COLO668 (cell line): ENCODE measurements at regions not wholly inside any gene's neighbourhood (a gene's known extent, or its start where the extent isn't known, plus 50 kb on each side); places are given as distances from the start of the nearest gene placed in this dataset.

Experiments used
- DNase-seq: peaks from one replicate; lab custom pipeline; 2025; ENCODE audit not compliant: unreplicated experiment; lab: John Stamatoyannopoulos, UW

- no peak for DNase-seq
Measured at GRCh38 chr9:81489046-81489445, 200.3 kb downstream of the TLE1 start.

DNA sequence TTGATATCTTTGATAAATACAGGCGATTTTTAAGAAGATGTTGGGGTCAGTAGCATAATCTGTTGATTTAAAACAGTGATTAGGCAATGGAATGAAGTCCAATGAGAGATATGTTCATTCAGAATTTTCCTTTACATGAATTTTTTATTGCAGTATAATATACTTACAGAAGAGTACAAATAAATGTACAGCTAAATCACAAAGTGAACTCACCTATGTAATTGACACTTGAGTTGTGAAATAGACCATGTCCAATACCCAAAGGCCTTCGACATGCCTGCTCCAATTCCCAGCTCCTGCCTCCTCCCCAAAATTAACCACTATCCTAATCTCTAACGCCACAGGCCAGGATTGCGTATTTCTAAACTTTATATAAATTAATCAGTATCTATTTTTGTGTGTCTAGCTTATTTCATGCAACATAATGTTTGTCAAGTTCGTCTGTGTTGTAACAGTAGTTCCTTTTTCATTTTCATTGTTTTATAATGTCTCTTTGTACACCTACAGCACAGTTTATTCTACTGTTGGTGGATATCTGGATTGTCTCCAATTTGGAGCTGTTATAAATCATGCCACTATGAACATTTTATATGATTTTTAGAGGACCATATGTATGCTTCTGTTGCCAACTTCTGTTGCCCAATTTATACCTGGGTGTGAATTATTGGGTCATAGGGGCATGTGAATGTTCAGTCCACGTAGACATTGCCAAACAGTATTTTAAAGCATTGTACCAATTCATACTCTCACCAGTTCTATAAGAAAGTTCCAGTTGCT is 208.3 kb downstream of the TLE1 start:
- no peak for DNase-seq

DNA sequence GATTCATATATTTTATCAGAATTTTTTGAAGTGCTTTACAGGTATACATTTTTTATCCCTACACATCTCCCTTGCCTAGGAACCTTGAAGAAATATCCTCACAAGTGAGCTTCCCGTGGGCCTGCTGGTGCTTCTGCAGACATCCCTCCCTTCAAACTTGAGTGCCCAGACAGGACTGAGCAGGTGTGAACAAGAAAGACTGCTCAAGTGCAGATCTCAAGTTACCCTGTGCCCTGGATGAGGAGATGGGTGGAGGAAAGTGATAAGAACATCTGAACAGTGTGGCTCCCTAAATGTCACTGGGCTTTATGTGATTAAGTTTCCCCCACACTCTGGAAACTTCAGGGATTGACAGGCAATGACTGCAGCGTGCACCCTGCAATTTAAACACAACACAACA is 209.8 kb downstream of the TLE1 start:
- DNase-seq = no peak

GRCh38 chr9:81477669-81478068 is 211.7 kb downstream of the TLE1 start:
- DNase-seq = no peak

DNA sequence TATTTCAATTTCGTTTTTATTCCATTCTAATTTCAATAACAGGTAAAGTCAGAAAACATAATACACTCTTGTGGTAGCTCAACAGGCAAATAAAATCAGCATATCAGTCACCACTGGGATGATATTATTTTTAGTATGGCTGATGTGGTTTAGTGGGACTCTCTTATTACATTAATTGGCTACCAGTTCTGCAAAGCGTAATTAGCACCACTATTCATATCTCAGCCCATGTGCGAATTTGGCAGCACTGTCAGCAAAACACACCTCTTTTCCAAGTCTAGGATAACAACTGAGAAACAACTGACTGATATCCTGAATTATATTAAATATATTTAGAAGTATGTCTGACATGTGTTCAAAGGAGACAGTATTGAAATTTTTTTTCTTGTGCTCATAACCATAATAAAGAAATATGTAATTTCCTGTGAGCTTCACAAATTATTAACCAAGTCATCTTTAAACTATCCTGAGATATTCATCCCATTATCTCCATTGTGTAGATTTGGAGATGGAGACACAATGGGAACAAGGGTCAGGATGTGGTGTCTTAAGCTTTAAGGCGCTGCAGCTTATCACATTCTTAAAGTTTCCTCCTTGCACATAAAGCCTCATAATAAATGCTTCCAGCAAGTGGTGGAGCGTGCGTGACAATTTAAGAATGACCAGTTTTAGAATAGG is 212.4 kb downstream of the TLE1 start:
- DNase-seq = no peak

- DNase-seq = no peak
Measured at GRCh38 chr9:81474792-81475191, 214.6 kb downstream of the TLE1 start.

DNA sequence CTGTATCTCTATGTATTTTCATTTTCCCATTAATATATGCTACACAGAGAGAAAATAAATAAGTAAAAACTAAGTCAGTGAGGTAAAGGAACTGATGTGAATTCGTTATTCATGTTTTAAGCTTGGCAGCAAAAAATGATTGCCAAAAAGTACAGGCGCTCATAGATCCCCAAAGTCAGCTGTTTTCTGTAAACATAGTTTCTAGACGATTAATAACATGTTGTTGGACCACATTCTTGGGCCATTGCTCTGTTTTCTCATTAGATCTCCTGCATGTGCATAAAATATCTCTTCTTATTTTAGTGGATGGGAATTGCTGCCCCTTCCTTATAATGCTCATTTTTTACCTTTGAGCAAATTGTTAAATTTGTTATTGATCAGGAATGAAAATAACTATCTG is 215.2 kb downstream of the TLE1 start:
- DNase-seq = no peak

- DNase-seq = no peak
Measured at GRCh38 chr9:81473708-81474107, 215.6 kb downstream of the TLE1 start.

DNA sequence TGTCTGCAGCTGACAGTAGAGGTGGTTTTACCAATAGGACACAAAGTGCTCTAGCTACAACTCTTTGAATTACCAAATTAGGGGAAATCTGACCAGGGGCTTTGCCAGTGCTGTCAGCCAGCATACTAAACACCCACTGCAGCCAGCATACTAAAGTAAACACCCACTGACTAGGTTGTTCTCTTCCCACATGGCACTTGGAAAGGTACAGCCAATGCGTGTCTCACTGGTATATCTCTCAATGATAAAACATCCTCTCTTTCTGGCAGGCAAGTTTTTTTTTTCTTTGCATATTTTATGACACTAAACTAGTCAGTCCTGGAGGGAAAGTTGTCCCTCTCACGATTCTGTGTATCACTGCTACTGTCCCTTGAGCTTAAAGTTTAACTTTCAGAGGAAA is 216.1 kb downstream of the TLE1 start:
- no peak for DNase-seq

DNA sequence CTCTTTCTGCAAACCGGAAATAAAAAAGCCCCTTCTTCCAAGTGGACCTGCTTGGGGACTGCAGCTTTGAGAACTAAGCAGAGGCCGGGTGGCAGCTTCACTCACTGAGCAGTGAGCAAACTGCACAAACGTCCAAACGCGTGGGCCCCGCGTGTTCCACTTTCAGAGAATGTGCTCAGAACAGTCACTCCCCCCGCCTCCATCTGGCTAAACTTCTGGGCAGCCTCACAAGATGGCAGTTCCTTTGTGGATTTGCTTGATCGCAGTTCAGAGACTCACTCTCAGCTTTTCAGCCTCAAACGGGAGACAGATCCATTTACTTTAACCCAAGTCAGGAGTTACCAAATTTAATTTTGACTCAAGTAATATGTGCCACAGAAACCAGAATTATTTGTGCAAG is 216.6 kb downstream of the TLE1 start:
- no peak for DNase-seq

GRCh38 chr9:81470864-81471263 is 218.5 kb downstream of the TLE1 start:
- DNase-seq = no peak

GRCh38 chr9:81468084-81468595 is 221.2 kb downstream of the TLE1 start:
- DNase-seq = no peak

DNA sequence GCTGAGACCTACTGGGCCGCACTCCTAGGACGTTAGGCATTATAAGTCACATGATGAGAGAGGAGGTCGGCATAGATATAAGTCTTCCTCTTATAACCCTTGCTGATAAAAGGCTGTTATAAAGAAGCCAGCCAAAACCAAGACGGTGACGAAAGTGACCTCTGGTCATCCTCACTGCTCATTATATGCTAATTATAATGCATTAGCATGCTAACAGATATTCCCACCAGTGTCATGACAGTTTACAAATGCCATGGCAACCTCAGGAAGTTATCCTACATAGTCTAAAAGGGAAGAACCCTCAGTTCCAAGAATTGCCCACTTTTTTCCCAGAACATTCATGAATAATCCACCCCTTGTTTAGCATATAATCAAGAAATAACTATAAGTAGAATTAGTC is 222.4 kb downstream of the TLE1 start:
- no peak for DNase-seq

DNA sequence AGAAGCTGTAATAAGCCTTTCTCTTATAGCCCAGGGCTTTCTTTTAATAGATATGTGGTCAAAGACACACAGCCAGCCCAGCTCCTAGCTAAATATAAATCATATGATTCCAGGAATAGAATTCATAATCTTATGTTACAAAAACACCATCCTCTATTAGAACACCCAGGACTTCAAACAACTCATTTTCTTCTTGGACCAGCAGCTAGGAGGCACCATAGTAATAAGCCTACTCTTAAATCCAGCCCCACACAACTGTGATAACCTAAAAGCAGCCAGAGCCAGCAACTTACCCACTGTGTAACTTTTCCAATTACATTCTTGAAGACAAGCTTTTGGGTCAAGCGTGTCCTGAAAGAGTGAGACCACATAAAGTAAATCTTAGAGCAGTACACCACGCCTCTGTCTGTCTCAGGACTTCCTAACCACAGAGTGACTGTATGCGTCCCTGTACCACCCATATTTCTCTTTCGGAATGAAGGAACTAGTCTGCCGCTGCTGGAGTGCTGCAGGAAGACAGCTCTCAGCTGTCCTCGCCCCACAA is 223.8 kb downstream of the TLE1 start:
- no peak for DNase-seq

DNA sequence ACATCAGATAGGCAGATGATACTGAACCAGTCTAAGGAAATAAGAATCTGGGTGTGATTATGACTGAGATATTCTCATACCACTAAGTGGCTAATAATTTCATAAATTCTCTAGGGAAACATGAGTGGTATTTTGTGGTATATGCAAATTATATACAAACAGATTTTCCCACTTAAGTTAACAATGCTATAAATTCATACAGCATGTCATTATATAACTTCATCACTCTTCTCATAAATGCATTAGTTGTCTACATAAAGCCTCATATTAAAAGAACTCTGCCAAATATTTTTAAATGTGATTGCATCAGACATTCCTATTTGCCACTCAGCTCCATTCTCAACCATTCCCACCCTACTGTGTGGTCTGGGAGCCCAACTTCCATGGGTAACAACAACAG is 226.5 kb downstream of the TLE1 start:
- no peak for DNase-seq

DNA sequence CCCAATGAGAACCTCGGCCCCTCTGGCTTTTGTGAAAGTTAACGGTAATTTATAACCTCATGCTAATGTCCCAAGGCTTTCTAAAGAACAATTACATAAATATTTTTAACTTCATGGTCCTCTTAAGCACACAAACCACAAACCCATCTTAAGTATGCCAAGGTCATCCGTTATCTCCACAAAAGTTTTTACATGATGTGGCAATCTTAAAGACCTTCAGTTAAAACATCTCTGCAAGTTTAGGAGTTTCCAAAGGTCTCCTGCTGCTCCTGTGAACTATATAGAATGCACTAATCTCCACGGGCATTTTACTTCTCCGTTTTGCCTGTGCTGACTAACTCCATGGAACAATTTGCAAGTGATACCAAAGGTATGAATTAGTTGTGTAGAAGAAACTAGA is 228.2 kb downstream of the TLE1 start:
- DNase-seq = no peak

DNA sequence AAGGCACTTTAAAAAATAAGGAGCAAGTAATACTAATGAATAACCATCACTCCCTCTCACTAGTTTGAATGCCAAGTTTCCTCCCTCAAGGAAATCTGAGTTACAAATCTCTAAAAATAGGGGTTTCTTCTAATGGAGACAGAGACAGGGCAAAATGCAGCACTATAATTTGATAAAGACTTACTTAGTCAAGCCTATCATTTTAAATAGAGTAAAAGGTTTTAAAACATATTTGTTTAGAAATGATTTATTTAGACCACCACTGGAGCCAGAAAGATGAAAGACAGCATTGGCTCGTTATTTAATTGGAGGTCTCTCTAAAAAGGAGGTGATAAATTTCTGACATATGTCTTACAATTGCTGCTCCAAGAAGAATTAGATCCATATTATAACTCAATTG is 228.7 kb downstream of the TLE1 start:
- DNase-seq = no peak

- no peak for DNase-seq
Measured at GRCh38 chr9:81459591-81459990, 229.8 kb downstream of the TLE1 start.

- DNase-seq = no peak
Measured at GRCh38 chr9:81456431-81457006, 232.8 kb downstream of the TLE1 start.

DNA sequence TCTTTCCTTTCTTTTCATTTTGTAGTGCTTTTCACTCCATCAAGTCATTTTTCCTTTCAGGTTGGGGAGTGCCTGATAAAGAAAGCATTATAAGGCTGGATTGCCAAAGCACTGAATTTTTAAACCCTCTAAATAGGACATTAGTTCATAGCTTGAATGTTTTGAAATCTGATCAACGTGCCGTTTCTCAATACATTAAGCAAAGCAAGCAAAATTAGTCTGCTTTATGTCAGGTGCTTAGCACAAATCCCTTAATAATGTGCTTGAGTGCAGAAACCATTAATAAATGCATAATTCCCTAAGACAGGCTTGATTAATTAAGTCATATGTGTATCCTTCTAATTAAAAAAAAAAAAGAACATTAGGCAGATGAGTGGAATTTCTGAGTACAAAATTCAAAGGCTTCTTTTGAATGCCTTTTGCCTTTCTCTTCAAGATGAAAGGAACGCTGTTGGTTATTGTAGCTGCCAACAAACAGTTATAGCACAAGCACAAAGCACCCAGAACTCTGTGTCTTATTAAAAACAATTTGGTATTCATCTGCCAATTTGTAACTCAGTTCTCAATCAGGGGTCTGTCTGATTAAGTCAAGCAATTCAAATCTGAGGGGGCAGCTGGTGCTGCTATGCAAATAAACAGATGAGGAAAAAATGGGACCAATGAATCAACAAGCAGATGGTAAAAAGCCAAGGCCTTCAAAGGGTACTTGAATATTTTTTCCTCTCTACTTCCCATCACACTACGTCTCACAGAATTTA is 233.7 kb downstream of the TLE1 start:
- DNase-seq = no peak

DNA sequence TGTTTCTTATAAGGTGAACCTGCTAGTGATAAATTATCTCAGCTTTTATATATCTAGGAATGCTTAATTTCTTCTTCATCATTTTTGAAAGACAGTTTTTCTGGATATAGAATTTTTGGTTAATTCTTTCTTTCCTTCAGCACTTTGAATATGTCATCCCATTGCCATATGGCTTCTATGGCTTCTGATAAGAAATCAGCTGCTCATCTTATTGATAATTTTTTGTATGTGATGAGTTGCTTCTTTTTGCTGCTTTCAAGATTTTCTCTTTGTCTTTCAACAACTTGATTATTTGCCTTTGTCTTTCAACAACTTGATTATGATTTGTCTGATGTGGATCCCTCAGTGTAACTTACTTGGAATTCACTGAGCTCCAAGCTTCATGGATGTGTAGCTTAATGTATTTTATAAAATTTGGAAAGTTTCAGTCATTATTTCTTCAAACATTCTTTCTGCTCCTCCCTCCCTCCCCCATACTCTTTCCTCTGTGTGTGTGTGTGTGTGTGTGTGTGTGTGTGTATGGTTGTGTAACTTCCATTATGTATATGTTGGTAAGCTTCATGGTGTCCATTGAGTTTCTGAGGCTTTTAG is 243.9 kb downstream of the TLE1 start:
- no peak for DNase-seq
